ENCODE measurements at regions not wholly inside any gene's neighbourhood (a gene's known extent, or its start where the extent isn't known, plus 50 kb on each side); places are given as distances from the start of the nearest gene placed in this dataset.

- TF ChIP-seq CTBP1 (IDR thresholded peaks at IDR 0.05; ENCODE audit: borderline replicate concordance) (no peak), FOXA1 (IDR thresholded peaks at IDR 0.05) (no peak)
Measured at GRCh38 chr7:21238400-21239116, 189.3 kb upstream of the SP4 start.
